GM19372 (cell line): ENCODE measurements at regions not wholly inside any gene's neighbourhood (a gene's known extent, or its start where the extent isn't known, plus 50 kb on each side); places are given as distances from the start of the nearest gene placed in this dataset.

Source experiments
- ATAC-seq: cut with Tn5 transposase; IDR thresholded peaks from one replicate; pipeline ENCODE4 v1.9.1; 2021; ENCODE audit warnings: mild to moderate bottlenecking, low read depth, moderate library complexity; ENCODE audit not compliant: unreplicated experiment

- ATAC-seq, result no peak
Measured at GRCh38 chr20:16942756-16943155, 194.6 kb downstream of the OTOR start.

GRCh38 chr20:16944745-16945144 lies 196.6 kb downstream of the OTOR start:
- ATAC-seq, result no peak

GRCh38 chr20:16945619-16946018 lies 197.5 kb downstream of the OTOR start:
- no peak for ATAC-seq

GRCh38 chr20:16946097-16946496 lies 197.9 kb downstream of the OTOR start:
- no peak for ATAC-seq

- no peak for ATAC-seq
Measured at GRCh38 chr20:16947479-16947878, 199.3 kb downstream of the OTOR start.

GRCh38 chr20:16951876-16952275 lies 203.7 kb downstream of the OTOR start:
- no peak for ATAC-seq

GRCh38 chr20:16952965-16953364 lies 204.8 kb downstream of the OTOR start:
- no peak for ATAC-seq

GRCh38 chr20:16953858-16954257 lies 205.7 kb downstream of the OTOR start:
- ATAC-seq, result no peak

- no peak for ATAC-seq
Measured at GRCh38 chr20:16955462-16955861, 207.3 kb downstream of the OTOR start.

GRCh38 chr20:16955971-16956370 lies 207.8 kb downstream of the OTOR start:
- ATAC-seq, result no peak

GRCh38 chr20:16965401-16965800 lies 217.2 kb downstream of the OTOR start:
- no peak for ATAC-seq

- no peak for ATAC-seq
Measured at GRCh38 chr20:16966276-16966880, 218.2 kb downstream of the OTOR start.

GRCh38 chr20:16968099-16968498 lies 219.9 kb downstream of the OTOR start:
- no peak for ATAC-seq

GRCh38 chr20:16970776-16971175 lies 222.6 kb downstream of the OTOR start:
- ATAC-seq, result no peak

GRCh38 chr20:16974080-16974854 lies 226.1 kb downstream of the OTOR start:
- no peak for ATAC-seq

- no peak for ATAC-seq
Measured at GRCh38 chr20:16974855-16975162, 226.7 kb downstream of the OTOR start.

- ATAC-seq, result no peak
Measured at GRCh38 chr20:16975682-16976081, 227.5 kb downstream of the OTOR start.

GRCh38 chr20:16978497-16978896 lies 230.3 kb downstream of the OTOR start:
- no peak for ATAC-seq

GRCh38 chr20:16982091-16982726 lies 234.1 kb downstream of the OTOR start:
- ATAC-seq, result no peak

- ATAC-seq, result no peak
Measured at GRCh38 chr20:16984481-16984880, 236.3 kb downstream of the OTOR start.

GRCh38 chr20:17003170-17003870 lies 223.5 kb upstream of the PCSK2 start:
- no peak for ATAC-seq
